HG02840 (cell line): ENCODE measurements at regions not wholly inside any gene's neighbourhood (a gene's known extent, or its start where the extent isn't known, plus 50 kb on each side); places are given as distances from the start of the nearest gene placed in this dataset.
"Not testable (repeated sequence)": the region's sequence is repeated elsewhere in the genome, so short reads cannot be mapped to it uniquely, and the experiment has no call there.

Experiments
- ATAC-seq: cut with Tn5 transposase; IDR thresholded peaks from one replicate; pipeline ENCODE4 v1.9.1; 2021; ENCODE audit warnings: mild to moderate bottlenecking, moderate library complexity, moderate number of reproducible peaks; ENCODE audit not compliant: unreplicated experiment, low FRiP score

GRCh38 chr3:115381931-115382330, 234.8 kb upstream of the ZBTB20 start:
- ATAC-seq, result no peak

DNA sequence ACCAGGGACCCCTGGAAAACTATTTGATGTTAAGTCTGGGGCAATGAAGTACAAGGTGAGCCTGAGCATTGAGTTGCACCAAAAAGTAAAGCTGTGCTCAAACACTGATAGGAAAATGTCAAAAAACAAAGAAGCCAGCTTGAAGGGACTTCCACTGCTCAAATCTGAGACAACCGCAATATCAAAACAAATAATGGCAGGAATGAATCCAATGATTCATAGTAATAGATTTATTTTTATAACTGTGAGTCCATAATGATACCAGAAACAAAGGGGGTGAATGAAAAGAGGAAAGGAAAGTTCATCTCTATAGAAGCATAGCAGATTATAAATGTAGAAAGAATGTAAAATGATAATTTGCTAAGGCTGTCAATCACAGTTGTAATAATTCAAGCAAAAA, 237.3 kb upstream of the ZBTB20 start:
- ATAC-seq, result no peak

GRCh38 chr3:115385774-115386730, 237.3 kb upstream of the GAP43 start:
- ATAC-seq, result no peak

DNA sequence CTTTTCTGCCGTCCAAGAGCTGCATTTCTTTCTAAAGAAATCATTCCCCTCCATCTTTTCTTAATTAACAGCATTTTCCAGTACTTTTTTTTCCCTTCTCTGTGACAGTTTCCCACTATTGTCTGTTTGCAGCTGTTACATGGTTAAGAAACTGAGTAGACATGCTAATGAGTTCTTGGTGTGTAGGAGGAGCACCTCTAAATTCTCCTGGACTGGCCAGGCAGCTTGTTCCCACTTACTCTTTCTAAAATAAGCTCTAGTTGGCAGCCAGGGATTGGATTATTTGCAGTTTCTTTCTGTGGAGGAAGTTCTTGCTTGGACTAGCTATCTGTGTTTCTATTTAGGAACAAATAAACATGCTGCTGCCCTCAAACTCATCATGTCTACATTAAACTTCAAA, 235.1 kb upstream of the GAP43 start:
- ATAC-seq, result no peak

GRCh38 chr3:115388811-115389210, 234.5 kb upstream of the GAP43 start:
- ATAC-seq, result no peak

GRCh38 chr3:115396801-115397200, 226.5 kb upstream of the GAP43 start:
- no peak for ATAC-seq

DNA sequence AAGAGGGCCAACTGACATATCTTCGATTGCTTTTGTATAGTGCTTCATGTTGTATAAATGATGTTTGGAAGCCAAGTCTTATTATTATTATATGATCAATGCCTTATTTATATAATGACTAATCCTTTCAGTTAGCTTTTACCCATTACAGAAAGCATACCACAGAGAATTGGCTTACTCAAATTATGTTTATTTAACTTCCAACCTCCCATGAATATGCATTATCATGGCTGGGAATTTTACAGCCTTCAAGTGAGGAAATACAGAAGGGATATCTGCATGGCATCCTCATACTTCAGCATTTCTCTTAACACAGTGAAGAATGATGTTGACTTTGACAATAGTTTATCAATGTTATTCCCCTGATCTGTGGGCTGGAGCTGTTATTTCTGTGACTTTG, 225.9 kb upstream of the GAP43 start:
- ATAC-seq, result no peak

- ATAC-seq, result no peak
These were observed 224.8 kb upstream of the GAP43 start for GRCh38 chr3:115398506-115398905.

- no peak for ATAC-seq
These were observed 223.6 kb upstream of the GAP43 start for GRCh38 chr3:115399750-115400149.

GRCh38 chr3:115401298-115401697, 222.0 kb upstream of the GAP43 start:
- ATAC-seq, result no peak

GRCh38 chr3:115401851-115402501, 221.3 kb upstream of the GAP43 start:
- no peak for ATAC-seq

GRCh38 chr3:115402651-115403050, 220.7 kb upstream of the GAP43 start:
- no peak for ATAC-seq

- ATAC-seq, result no peak
These were observed 219.5 kb upstream of the GAP43 start for GRCh38 chr3:115403786-115404185.

- no peak for ATAC-seq
These were observed 213.7 kb upstream of the GAP43 start for GRCh38 chr3:115409596-115409995.

DNA sequence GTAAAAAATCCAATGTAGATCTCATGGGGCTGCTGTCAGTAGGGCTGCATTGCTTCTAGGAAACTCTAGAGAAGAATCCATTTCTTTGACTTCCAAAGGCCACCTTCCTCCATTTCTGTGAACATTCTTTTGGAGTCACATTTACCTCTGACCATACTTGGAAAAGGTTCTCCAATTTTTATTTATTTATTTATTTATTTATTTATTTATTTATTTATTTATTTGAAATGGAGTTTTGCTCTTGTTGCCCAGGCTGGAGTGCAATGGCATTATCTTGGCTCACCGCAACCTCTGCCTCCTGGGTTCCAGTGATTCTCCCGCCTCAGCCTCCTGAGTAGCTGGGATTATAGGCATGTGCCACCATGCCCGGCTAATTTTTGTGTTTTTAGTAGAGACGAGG, 208.7 kb upstream of the GAP43 start:
- ATAC-seq, result not testable (repeated sequence)

GRCh38 chr3:115415246-115415996, 207.9 kb upstream of the GAP43 start:
- ATAC-seq, result no peak

DNA sequence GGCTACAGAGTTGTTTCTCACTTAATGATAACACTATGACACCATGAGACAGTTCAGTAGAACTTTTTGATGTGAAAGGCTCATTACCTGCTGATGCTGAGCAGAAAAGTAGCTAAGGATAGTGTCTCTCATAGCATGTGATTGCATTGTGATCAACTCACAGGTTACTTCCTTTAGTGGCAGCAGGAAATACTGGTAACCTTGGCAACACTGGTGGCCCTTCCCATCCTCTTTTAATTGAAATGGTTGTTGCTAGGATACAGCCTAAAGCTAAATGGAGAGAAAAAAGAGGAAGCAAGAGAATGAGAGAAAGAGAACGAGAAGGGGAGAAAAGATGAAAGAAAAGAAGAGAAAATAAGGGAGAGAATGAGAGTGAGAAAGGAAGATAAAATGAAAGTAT, 204.7 kb upstream of the GAP43 start:
- no peak for ATAC-seq

GRCh38 chr3:115420086-115420485, 203.2 kb upstream of the GAP43 start:
- ATAC-seq, result no peak

GRCh38 chr3:115423170-115423569, 200.1 kb upstream of the GAP43 start:
- ATAC-seq, result no peak

- no peak for ATAC-seq
These were observed 194.5 kb upstream of the GAP43 start for GRCh38 chr3:115428841-115429240.

DNA sequence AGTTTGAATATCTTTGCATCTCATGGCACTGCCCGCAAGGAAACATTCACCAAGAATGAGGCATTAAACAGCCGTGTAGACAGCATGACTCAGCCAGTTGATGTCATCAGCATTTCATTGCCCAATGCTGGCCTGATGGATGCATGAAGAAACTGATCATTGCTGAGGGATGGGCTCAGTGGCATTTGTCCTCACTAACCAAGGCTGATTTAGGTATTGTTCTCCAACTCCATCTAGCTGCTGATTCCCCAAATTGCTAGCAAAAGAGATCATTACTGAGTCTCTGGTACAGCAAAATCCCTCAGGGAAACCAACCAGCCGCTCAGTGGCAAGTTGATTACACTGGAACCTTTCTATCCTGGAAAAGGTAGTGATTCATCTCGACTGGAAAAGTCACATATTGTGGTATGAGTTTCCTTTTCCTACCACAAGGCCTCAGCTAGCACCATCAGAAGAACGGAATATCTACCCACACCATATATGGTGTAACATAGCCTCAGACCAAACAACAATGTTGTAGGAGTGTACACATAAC, 186.5 kb upstream of the GAP43 start:
- ATAC-seq, result no peak
